Uterus (tissue), 2 donors: ENCODE measurements at regions not wholly inside any gene's neighbourhood (a gene's known extent, or its start where the extent isn't known, plus 50 kb on each side); places are given as distances from the start of the nearest gene placed in this dataset.

ENCODE experiments used
- CTCF ChIP-seq, 4 experiments: fragments of 200-600 bp in 2 of 4; fragments of 450-650 bp in 2 of 4; sonication (generic) in 2 of 4; IDR thresholded peaks; one replicate each; pipeline ENCODE4 v1.5.1; 2016 to 2019; ENCODE audit warnings: antibody characterized with exemption in 4 of 4, mild to moderate bottlenecking in 2 of 4, moderate library complexity in 1 of 4
- POLR2A ChIP-seq, 2 donors: fragments of 450-650 bp; IDR thresholded peaks; one replicate each; pipeline ENCODE4 v1.6.1; 2016; ENCODE audit warnings: antibody characterized with exemption in 2 of 2, mild to moderate bottlenecking in 1 of 2, moderate library complexity in 1 of 2

GRCh38 chr3:64276131-64276530 is 50.9 kb upstream of the PRICKLE2 start:
- TF ChIP-seq CTCF (IDR thresholded peaks at IDR 0.05) (no peak), POLR2A (IDR thresholded peaks at IDR 0.05) (no peak)
